Pancreas (tissue), 10 donors: ENCODE measurements at regions not wholly inside any gene's neighbourhood (a gene's known extent, or its start where the extent isn't known, plus 50 kb on each side); places are given as distances from the start of the nearest gene placed in this dataset.

ENCODE experiments used
- ATAC-seq, 4 donors: fragments of 200-7000 bp; cut with Tn5 transposase; one replicate each; pipeline versions ENCODE4 v1.8.0 to v1.9.1; 2020; ENCODE audit warnings: mild to moderate bottlenecking in 4 of 4, moderate library complexity in 4 of 4
- DNase-seq, 6 donors: peaks; one replicate each; pipeline ENCODE4 v3.0.0-alpha.2; 2020
- FAIRE-seq: peaks from 2 replicates; lab custom pipeline; 2012; peaks lifted over from hg19 to GRCh38; lab: Jason Lieb, UNC
- H3K27ac ChIP-seq, 4 donors: fragments of 200-600 bp; sonication (generic); 1 replicate in 3 of 4; 2 replicates in 1 of 4; pipeline versions ENCODE4 v1.5.0 to v1.8.0; 2020
- H3K27me3 ChIP-seq, 4 donors: fragments of 200-600 bp; one replicate each; pipeline ENCODE4 v1.8.0; 2021
- H3K36me3 ChIP-seq, 3 donors: fragments of 200-600 bp; sonication (generic) in 1 of 3; one replicate each; pipeline versions ENCODE4 v1.5.0 to v1.8.0; 2020 to 2021
- H3K4me1 ChIP-seq, 3 donors: fragments of 200-600 bp; one replicate each; pipeline ENCODE4 v1.8.0; 2021
- H3K4me3 ChIP-seq, 4 donors: fragments of 200-600 bp; sonication (generic) in 2 of 4; one replicate each; pipeline versions ENCODE4 v1.5.0 to v1.8.0; 2020 to 2021
- H3K9me3 ChIP-seq, 4 donors: fragments of 200-600 bp; one replicate each; pipeline ENCODE4 v1.8.0; 2021
- CTCF ChIP-seq, 4 donors: fragments of 200-600 bp; sonication (generic) in 3 of 4; IDR thresholded peaks; one replicate each; pipeline versions ENCODE4 v1.5.0 to v1.8.0; 2021; ENCODE audit warnings: antibody characterized with exemption in 4 of 4
- WGBS, 2 donors: extraction: QIAGEN DNeasy Blood & Tissue Kit; methylation state at CpG; one replicate each; pipeline ENCODE4 v1.1.7; 2013; 5-methylcytosine and 5-hydroxymethylcytosine counted together
- intact Hi-C, 3 donors: fragments of 100-400 bp; cut with DNase I; formaldehyde crosslinking; loops; one replicate each; pipeline versions ENCODE4 v1.11.1 to v1.14.2; 2022
- donor health status: healthy with polysubstance abuse.
- donor health status: DM: no; HTN: no; CAD: no; lungs with moderate emphysema.
- donor health status: DM: no; HTN: no; CAD: no.
- donor health status: control.
- donor health status: control.
- donor health status: Bipolar disorder and iron deficiency.
- donor health status: DM: yes; HTN: yes; CAD: no.
- donor health status: DM: no; HTN: no; CAD: no.
- donor health status: DM: no; HTN: no; CAD: no.
- donor health status: DM: yes; HTN: yes; CAD: no.

- FAIRE-seq (no peak), DNase-seq (no peak), ATAC-seq (no peak)
- H3K9me3 ChIP-seq, result no peaks in the 10 kb centered on the region
- no peak overlapping the region for H3K27ac ChIP-seq
- 20 to 31% methylated on average over 2 of the region's 2 CpGs for WGBS, 2 donors
- H3K4me1 ChIP-seq, result no peaks in the 10 kb centered on the region
- H3K4me3 ChIP-seq, result no peak overlapping the region
- intact Hi-C loops, result no loop called here
- no peaks in the 10 kb centered on the region for H3K36me3 ChIP-seq
- no peaks in the 10 kb centered on the region for H3K27me3 ChIP-seq
- no peak for TF ChIP-seq CTCF (IDR thresholded peaks at IDR 0.05)
These were observed 319.2 kb upstream of the SPAG17 start for GRCh38 chr1:118504221-118504644.

DNA sequence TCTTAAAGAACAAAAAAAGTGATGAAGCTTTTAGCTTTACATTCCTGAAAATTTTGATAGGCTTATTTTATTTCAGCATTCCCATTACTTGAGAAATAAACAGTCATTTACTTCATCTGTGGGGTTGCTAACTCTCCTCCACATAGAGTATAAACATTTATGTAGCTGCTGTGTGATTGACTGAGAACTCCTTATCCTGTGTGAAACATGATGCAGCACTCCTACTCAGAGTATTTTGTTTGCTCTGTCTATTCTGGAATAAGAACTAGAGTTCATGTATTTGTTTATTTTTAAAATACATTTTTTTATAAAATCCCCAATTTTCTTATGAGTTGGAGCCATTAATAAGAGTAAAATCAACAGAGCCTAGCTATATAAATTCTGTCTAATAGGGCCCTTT, 318.7 kb upstream of the SPAG17 start:
- Histone ChIP-seq H3K9me3 (no peaks in the 10 kb centered on the region), H3K27ac (no peak overlapping the region), H3K36me3 (no peaks in the 10 kb centered on the region), H3K4me1 (no peaks in the 10 kb centered on the region), H3K27me3 (no peaks in the 10 kb centered on the region), H3K4me3 (no peak overlapping the region)
- intact Hi-C loops, result no loop called here
- ATAC-seq (no peak), DNase-seq (no peak), FAIRE-seq (no peak)
- no peak for TF ChIP-seq CTCF (IDR thresholded peaks at IDR 0.05)

GRCh38 chr1:118494998-118495397, 310.0 kb upstream of the SPAG17 start:
- Histone ChIP-seq H3K4me1 (no peaks in the 10 kb centered on the region), H3K27ac (no peak overlapping the region), H3K4me3 (no peak overlapping the region), H3K36me3 (no peaks in the 10 kb centered on the region), H3K27me3 (no peaks in the 10 kb centered on the region), H3K9me3 (no peaks in the 10 kb centered on the region)
- TF ChIP-seq CTCF (IDR thresholded peaks at IDR 0.05), result no peak
- WGBS, 2 donors, result 86 to 88% methylated on average over 1 of the region's 1 CpG
- DNase-seq, result no peak
- ATAC-seq, result no peak
- intact Hi-C loops, result no loop called here
- FAIRE-seq, result no peak

DNA sequence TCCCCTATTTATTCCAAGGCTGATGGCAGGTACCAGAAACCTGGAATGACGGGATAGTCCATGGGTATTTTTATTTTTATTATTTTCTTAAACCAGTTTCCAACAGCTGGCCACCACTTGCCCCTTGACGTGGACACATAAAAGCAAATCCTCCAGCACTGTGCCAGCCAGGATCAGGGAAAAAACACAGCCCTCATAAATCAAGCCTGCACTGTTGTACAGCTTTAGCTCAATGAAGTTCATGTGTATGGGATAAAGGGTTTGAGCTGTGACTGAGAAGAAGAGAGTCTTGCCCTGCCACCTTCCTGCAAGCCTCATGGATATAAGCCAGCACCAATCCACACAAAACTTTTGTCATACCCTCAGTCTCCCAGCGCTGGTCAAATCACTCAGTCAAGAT, 303.8 kb upstream of the SPAG17 start:
- intact Hi-C loops, result no loop called here
- FAIRE-seq (no peak), ATAC-seq (no peak), DNase-seq (no peak)
- H3K4me3 ChIP-seq, result no peak overlapping the region
- no peaks in the 10 kb centered on the region for H3K4me1 ChIP-seq
- no peaks in the 10 kb centered on the region for H3K36me3 ChIP-seq
- no peak overlapping the region for H3K27ac ChIP-seq
- H3K27me3 ChIP-seq, result no peaks in the 10 kb centered on the region
- H3K9me3 ChIP-seq, result no peaks in the 10 kb centered on the region
- 73 to 74% methylated on average over 3 of the region's 3 CpGs for WGBS, 2 donors
- TF ChIP-seq CTCF (IDR thresholded peaks at IDR 0.05), result no peak

DNA sequence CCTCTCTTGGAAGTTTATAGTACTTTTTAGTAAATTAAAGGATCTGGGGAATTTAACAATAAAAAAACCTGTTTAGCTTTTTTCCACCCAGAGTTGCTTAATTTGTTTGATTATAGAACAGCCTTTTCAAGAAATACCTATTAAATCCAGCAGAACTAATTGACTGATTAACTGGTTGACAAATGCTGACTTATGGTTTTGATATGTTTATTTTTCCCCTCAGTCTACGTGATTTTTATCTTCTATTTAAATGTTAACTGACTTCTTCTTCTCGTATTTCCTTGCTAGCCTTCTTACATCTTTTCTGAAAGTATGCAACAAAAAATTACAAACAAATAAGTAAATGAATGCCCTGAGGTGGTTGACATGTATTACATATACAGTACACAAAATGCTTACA, 302.9 kb upstream of the SPAG17 start:
- DNase-seq, result no peak
- no peaks in the 10 kb centered on the region for H3K9me3 ChIP-seq

More for the DNA sequence above, 302.9 kb upstream of the SPAG17 start:
- no peaks in the 10 kb centered on the region for H3K27me3 ChIP-seq
- intact Hi-C loops, result no loop called here
- no peak for TF ChIP-seq CTCF (IDR thresholded peaks at IDR 0.05)
- no peaks in the 10 kb centered on the region for H3K4me1 ChIP-seq
- ATAC-seq (no peak), FAIRE-seq (no peak)
- H3K4me3 ChIP-seq, result no peak overlapping the region
- 11% methylated on average over 2 of the region's 2 CpGs for WGBS, 2 donors
- H3K27ac ChIP-seq, result no peak overlapping the region
- H3K36me3 ChIP-seq, result no peaks in the 10 kb centered on the region
